IMR-90 (cell line): ENCODE measurements at regions not wholly inside any gene's neighbourhood (a gene's known extent, or its start where the extent isn't known, plus 50 kb on each side); places are given as distances from the start of the nearest gene placed in this dataset.

ENCODE experiments used
- CEBPB ChIP-seq: IDR thresholded peaks from 2 replicates; pipeline ENCODE4 v1.6.1; 2012; ENCODE audit warnings: low read depth, low read length, improper control_type of control experiment
- MAFK ChIP-seq: IDR thresholded peaks from 2 replicates; pipeline ENCODE4 v1.6.1; 2012; ENCODE audit warnings: low read depth, low read length, improper control_type of control experiment
- MXI1 ChIP-seq: IDR thresholded peaks from 2 replicates; pipeline ENCODE4 v1.6.1; 2012; ENCODE audit warnings: low read depth, mild to moderate bottlenecking, low read length, moderate library complexity, borderline replicate concordance
- POLR2A ChIP-seq: IDR thresholded peaks from 2 replicates; pipeline ENCODE4 v1.6.1; 2012; ENCODE audit warnings: mild to moderate bottlenecking, low read depth, low read length
- RAD21 ChIP-seq: IDR thresholded peaks from 2 replicates; pipeline ENCODE4 v1.6.1; 2012; ENCODE audit warnings: low read length, improper control_type of control experiment
- RCOR1 ChIP-seq: IDR thresholded peaks from 2 replicates; pipeline ENCODE4 v1.6.1; 2012; ENCODE audit warnings: mild to moderate bottlenecking, low read length, improper control_type of control experiment; ENCODE audit not compliant: insufficient replicate concordance
- RFX5 ChIP-seq: IDR thresholded peaks from 2 replicates; pipeline ENCODE4 v1.8.0; 2012; ENCODE audit warnings: low read depth, mild to moderate bottlenecking, low read length, moderate library complexity
- SMC3 ChIP-seq: fragments of 150-350 bp; IDR thresholded peaks from 2 replicates; pipeline ENCODE4 v1.6.1; 2016; ENCODE audit warnings: low read depth, mild to moderate bottlenecking, antibody characterized with exemption, low read length, moderate library complexity
- TF ChIP-seq, protein P1 (sequence below): conservative IDR thresholded peaks from 2 replicates; pipeline ENCODE4 v1.5.1; 2012; ENCODE audit warnings: mild to moderate bottlenecking, low read depth, low read length, improper control_type of control experiment
- TF ChIP-seq, protein P2 (sequence below): fragments of 150-350 bp; IDR thresholded peaks from 2 replicates; pipeline ENCODE4 v1.6.1; 2016; ENCODE audit warnings: low read depth, mild to moderate bottlenecking, low read length, moderate library complexity, borderline replicate concordance
- TF ChIP-seq, protein P3 (sequence below): fragments of 150-350 bp; IDR thresholded peaks from 2 replicates; pipeline ENCODE4 v1.6.1; 2017; ENCODE audit warnings: mild to moderate bottlenecking, antibody characterized with exemption, low read length, low read depth

DNA sequence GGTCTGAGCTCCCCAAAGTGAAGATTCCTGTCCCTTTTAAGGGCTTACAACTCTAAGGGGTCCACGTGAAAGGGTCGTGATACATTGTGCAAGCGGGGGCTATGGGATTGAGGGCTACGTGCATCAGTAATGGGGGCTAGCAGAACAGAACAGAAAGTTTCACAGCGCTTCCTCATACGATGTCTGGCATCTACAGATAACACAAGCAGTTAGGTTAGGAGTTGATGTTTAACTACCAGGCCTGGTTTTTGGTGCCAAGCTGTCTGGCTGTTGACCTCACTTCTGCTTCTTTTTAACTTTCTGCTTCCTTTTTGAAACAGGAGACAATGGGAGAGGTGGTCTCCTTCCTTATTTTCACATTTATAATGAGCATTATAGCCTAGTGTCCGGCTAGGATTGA, 368.6 kb upstream of the CXorf51A start:
- no peak for TF ChIP-seq RFX5
- TF ChIP-seq, protein P1, sequence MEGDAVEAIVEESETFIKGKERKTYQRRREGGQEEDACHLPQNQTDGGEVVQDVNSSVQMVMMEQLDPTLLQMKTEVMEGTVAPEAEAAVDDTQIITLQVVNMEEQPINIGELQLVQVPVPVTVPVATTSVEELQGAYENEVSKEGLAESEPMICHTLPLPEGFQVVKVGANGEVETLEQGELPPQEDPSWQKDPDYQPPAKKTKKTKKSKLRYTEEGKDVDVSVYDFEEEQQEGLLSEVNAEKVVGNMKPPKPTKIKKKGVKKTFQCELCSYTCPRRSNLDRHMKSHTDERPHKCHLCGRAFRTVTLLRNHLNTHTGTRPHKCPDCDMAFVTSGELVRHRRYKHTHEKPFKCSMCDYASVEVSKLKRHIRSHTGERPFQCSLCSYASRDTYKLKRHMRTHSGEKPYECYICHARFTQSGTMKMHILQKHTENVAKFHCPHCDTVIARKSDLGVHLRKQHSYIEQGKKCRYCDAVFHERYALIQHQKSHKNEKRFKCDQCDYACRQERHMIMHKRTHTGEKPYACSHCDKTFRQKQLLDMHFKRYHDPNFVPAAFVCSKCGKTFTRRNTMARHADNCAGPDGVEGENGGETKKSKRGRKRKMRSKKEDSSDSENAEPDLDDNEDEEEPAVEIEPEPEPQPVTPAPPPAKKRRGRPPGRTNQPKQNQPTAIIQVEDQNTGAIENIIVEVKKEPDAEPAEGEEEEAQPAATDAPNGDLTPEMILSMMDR: no peak
- no peak for TF ChIP-seq POLR2A
- no peak for TF ChIP-seq RAD21
- TF ChIP-seq, protein P2, sequence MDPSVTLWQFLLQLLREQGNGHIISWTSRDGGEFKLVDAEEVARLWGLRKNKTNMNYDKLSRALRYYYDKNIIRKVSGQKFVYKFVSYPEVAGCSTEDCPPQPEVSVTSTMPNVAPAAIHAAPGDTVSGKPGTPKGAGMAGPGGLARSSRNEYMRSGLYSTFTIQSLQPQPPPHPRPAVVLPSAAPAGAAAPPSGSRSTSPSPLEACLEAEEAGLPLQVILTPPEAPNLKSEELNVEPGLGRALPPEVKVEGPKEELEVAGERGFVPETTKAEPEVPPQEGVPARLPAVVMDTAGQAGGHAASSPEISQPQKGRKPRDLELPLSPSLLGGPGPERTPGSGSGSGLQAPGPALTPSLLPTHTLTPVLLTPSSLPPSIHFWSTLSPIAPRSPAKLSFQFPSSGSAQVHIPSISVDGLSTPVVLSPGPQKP: no peak
- TF ChIP-seq SMC3: no peak
- no peak for TF ChIP-seq MXI1
- no peak for TF ChIP-seq MAFK
- TF ChIP-seq, protein P3, sequence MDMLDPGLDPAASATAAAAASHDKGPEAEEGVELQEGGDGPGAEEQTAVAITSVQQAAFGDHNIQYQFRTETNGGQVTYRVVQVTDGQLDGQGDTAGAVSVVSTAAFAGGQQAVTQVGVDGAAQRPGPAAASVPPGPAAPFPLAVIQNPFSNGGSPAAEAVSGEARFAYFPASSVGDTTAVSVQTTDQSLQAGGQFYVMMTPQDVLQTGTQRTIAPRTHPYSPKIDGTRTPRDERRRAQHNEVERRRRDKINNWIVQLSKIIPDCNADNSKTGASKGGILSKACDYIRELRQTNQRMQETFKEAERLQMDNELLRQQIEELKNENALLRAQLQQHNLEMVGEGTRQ: no peak
- no peak for TF ChIP-seq RCOR1
- no peak for TF ChIP-seq CEBPB
